ENCODE measurements at regions not wholly inside any gene's neighbourhood (a gene's known extent, or its start where the extent isn't known, plus 50 kb on each side); places are given as distances from the start of the nearest gene placed in this dataset.

DNA sequence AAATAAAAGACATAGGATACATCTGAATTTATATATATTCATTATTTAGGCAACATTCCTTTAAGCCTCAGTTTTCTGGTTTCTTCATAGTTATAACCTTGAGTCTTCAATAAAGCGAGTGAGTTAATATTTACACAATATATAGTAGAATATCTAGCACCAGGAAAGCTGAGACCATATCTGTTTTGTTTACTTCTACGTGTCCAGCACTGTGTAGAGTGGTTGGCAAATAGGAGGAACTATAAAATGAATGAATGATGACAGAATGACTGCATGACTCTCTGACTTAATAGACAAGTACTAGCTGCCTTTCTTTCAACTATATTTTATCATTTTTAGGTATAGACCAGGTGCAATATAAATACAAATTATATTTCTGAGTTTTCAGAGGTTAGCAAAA is 197.8 kb upstream of the RBMS3 start:
- Histone ChIP-seq H3K4me1 (ENCODE audit: control insufficient read depth, low read length) (no peaks in the 10 kb centered on the region), H3K4me3 (ENCODE audit: low read length) (no peak overlapping the region), H4K20me1 (ENCODE audit: control insufficient read depth, insufficient read depth, low read depth, low read length) (no peaks in the 10 kb centered on the region), H3K9me3 (ENCODE audit: control insufficient read depth, insufficient read depth, low read length) (no peaks in the 10 kb centered on the region), H3F3A (ENCODE audit: control insufficient read depth, insufficient read depth) (no peaks in the 10 kb centered on the region), H3K36me3 (ENCODE audit: control insufficient read depth, low read length) (no peaks in the 10 kb centered on the region), H3K27ac (ENCODE audit: low read depth, low read length) (no peak overlapping the region), H3K4me2 (ENCODE audit: low read length) (no peak overlapping the region), H3K79me2 (ENCODE audit: control insufficient read depth, low read length) (no peaks in the 10 kb centered on the region), H3K27me3 (ENCODE audit: control insufficient read depth, low read length) (no peaks in the 10 kb centered on the region), H3K9me2 (replicated peaks; ENCODE audit: control insufficient read depth, low read length) (no peaks in the 10 kb centered on the region)
- TF ChIP-seq, protein P1, sequence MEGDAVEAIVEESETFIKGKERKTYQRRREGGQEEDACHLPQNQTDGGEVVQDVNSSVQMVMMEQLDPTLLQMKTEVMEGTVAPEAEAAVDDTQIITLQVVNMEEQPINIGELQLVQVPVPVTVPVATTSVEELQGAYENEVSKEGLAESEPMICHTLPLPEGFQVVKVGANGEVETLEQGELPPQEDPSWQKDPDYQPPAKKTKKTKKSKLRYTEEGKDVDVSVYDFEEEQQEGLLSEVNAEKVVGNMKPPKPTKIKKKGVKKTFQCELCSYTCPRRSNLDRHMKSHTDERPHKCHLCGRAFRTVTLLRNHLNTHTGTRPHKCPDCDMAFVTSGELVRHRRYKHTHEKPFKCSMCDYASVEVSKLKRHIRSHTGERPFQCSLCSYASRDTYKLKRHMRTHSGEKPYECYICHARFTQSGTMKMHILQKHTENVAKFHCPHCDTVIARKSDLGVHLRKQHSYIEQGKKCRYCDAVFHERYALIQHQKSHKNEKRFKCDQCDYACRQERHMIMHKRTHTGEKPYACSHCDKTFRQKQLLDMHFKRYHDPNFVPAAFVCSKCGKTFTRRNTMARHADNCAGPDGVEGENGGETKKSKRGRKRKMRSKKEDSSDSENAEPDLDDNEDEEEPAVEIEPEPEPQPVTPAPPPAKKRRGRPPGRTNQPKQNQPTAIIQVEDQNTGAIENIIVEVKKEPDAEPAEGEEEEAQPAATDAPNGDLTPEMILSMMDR (IDR thresholded peaks at IDR 0.05; ENCODE audit: low read depth, low read length, poor library complexity, severe bottlenecking): no peak
- TF ChIP-seq EZH2phosphoT487 (IDR thresholded peaks at IDR 0.05; ENCODE audit: borderline replicate concordance, low read length): no peak

DNA sequence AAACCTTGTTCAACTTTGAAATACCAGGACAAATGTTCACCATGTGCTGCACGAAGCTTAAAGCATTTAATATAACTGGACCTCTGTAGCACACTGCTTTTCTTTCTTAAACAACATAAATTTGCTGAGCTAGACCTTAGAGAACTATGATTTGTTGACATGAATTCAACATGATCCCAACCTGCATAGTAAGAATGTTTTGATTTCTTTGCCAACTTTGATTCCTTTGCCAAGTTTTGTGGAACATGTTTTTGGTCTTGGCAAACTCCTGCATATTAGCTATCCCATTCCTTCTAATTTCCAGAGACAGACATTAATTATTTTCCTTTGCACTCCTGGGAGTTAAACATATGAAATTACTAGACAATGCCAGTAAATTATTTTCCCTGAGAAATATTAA is 197.2 kb upstream of the RBMS3 start:
- no peaks in the 10 kb centered on the region for H3K27me3 ChIP-seq (ENCODE audit: control insufficient read depth, low read length)
- H3F3A ChIP-seq (ENCODE audit: control insufficient read depth, insufficient read depth): no peaks in the 10 kb centered on the region
- TF ChIP-seq, protein P1 (IDR thresholded peaks at IDR 0.05; ENCODE audit: low read depth, low read length, poor library complexity, severe bottlenecking): no peak
- TF ChIP-seq EZH2phosphoT487 (IDR thresholded peaks at IDR 0.05; ENCODE audit: borderline replicate concordance, low read length): no peak
- H3K27ac ChIP-seq (ENCODE audit: low read depth, low read length): no peak overlapping the region
- H3K9me2 ChIP-seq (replicated peaks; ENCODE audit: control insufficient read depth, low read length): no peaks in the 10 kb centered on the region
- no peaks in the 10 kb centered on the region for H3K36me3 ChIP-seq (ENCODE audit: control insufficient read depth, low read length)
- no peaks in the 10 kb centered on the region for H3K9me3 ChIP-seq (ENCODE audit: control insufficient read depth, insufficient read depth, low read length)
- no peaks in the 10 kb centered on the region for H3K4me1 ChIP-seq (ENCODE audit: control insufficient read depth, low read length)
- no peak overlapping the region for H3K4me2 ChIP-seq (ENCODE audit: low read length)
- no peaks in the 10 kb centered on the region for H4K20me1 ChIP-seq (ENCODE audit: control insufficient read depth, insufficient read depth, low read depth, low read length)
- no peaks in the 10 kb centered on the region for H3K79me2 ChIP-seq (ENCODE audit: control insufficient read depth, low read length)
- H3K4me3 ChIP-seq (ENCODE audit: low read length): no peak overlapping the region

DNA sequence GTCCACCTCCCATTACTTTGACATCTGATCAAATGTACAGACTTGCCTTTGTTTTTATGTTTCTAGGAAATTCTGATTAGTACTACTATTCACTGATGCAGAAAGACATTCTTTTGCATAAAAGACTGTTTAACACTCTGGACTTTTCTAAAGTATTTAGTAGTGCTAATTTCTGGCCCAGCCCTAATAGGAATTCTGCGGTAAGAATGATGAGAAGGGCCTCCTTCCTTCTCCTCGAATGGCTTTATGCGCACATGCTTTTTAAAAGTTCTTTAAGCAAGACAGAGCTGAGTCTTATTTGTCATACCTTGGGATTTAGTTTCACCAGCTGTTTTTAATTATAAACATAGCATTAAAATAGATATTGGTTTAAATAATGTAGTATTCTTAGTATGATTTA is 192.3 kb upstream of the RBMS3 start:
- Histone ChIP-seq H3F3A (ENCODE audit: control insufficient read depth, insufficient read depth) (no peaks in the 10 kb centered on the region), H3K4me2 (ENCODE audit: low read length) (no peak overlapping the region), H3K27me3 (ENCODE audit: control insufficient read depth, low read length) (no peaks in the 10 kb centered on the region), H3K9me2 (replicated peaks; ENCODE audit: control insufficient read depth, low read length) (no peaks in the 10 kb centered on the region), H3K36me3 (ENCODE audit: control insufficient read depth, low read length) (no peaks in the 10 kb centered on the region), H3K79me2 (ENCODE audit: control insufficient read depth, low read length) (no peaks in the 10 kb centered on the region), H3K4me1 (ENCODE audit: control insufficient read depth, low read length) (no peaks in the 10 kb centered on the region), H4K20me1 (ENCODE audit: control insufficient read depth, insufficient read depth, low read depth, low read length) (no peaks in the 10 kb centered on the region), H3K27ac (ENCODE audit: low read depth, low read length) (no peak overlapping the region), H3K4me3 (ENCODE audit: low read length) (no peak overlapping the region), H3K9me3 (ENCODE audit: control insufficient read depth, insufficient read depth, low read length) (no peaks in the 10 kb centered on the region)
- TF ChIP-seq, protein P1 (IDR thresholded peaks at IDR 0.05; ENCODE audit: low read depth, low read length, poor library complexity, severe bottlenecking): no peak
- TF ChIP-seq EZH2phosphoT487 (IDR thresholded peaks at IDR 0.05; ENCODE audit: borderline replicate concordance, low read length): no peak

All from DOHH2 (cell line).